Neuronal stem cell (in vitro differentiated cells): ENCODE measurements at regions not wholly inside any gene's neighbourhood (a gene's known extent, or its start where the extent isn't known, plus 50 kb on each side); places are given as distances from the start of the nearest gene placed in this dataset.

ENCODE experiments used
- DNase-seq: peaks from one replicate; pipeline ENCODE4 v3.0.0-alpha.2; 2013; ENCODE audit warnings: low spot score
- H2AFZ ChIP-seq: one replicate; pipeline ENCODE4 v1.6.1; 2013; ENCODE audit warnings: mild to moderate bottlenecking, low read length, inconsistent platforms
- H2AK5ac ChIP-seq: 2 replicates; pipeline ENCODE4 v1.6.1; 2013; ENCODE audit warnings: low read depth, mild to moderate bottlenecking, inconsistent platforms, low read length, moderate library complexity, mixed read lengths
- H2BK120ac ChIP-seq: 2 replicates; pipeline ENCODE4 v1.6.1; 2013; ENCODE audit warnings: low read depth, mild to moderate bottlenecking, inconsistent platforms, low read length, moderate library complexity, mixed read lengths
- H2BK12ac ChIP-seq: one replicate; pipeline ENCODE4 v1.6.1; 2013; ENCODE audit warnings: low read length, inconsistent platforms
- H2BK15ac ChIP-seq: 2 replicates; pipeline ENCODE4 v1.6.1; 2013; ENCODE audit warnings: mild to moderate bottlenecking, low read length, inconsistent platforms, mixed read lengths
- H2BK5ac ChIP-seq: one replicate; pipeline ENCODE4 v1.6.1; 2013; ENCODE audit warnings: inconsistent platforms, mild to moderate bottlenecking, low read length, moderate library complexity
- H3K14ac ChIP-seq: one replicate; pipeline ENCODE4 v1.6.1; 2013; ENCODE audit warnings: low read length, inconsistent platforms
- H3K18ac ChIP-seq: 2 replicates; pipeline ENCODE4 v1.6.1; 2013; ENCODE audit warnings: low read length, inconsistent platforms
- H3K23ac ChIP-seq: 2 replicates; pipeline ENCODE4 v1.6.1; 2013; ENCODE audit warnings: low read depth, mild to moderate bottlenecking, mixed read lengths, low read length, inconsistent platforms; ENCODE audit not compliant: poor library complexity
- H3K27ac ChIP-seq: replicated peaks from 3 replicates; pipeline ENCODE4 v1.5.1; 2013; ENCODE audit warnings: low read length, inconsistent platforms
- H3K27me3 ChIP-seq, 3 experiments: 2 replicates each; pipeline ENCODE4 v1.6.1; 2013; ENCODE audit warnings: low read length in 3 of 3, mild to moderate bottlenecking in 2 of 3, inconsistent platforms in 1 of 3, low read depth in 1 of 3, mixed read lengths in 1 of 3, moderate library complexity in 1 of 3; ENCODE audit not compliant: control insufficient read depth in 3 of 3, insufficient read depth in 3 of 3
- H3K36me3 ChIP-seq, 2 donors: replicated peaks in 1 of 2; 2 replicates each; pipeline ENCODE4 v1.6.1; 2013; ENCODE audit warnings: low read length in 2 of 2; ENCODE audit not compliant: control insufficient read depth in 2 of 2, insufficient read depth in 2 of 2
- H3K4ac ChIP-seq: 2 replicates; pipeline ENCODE4 v1.6.1; 2013; ENCODE audit warnings: inconsistent platforms, mild to moderate bottlenecking, low read length, moderate library complexity
- H3K4me1 ChIP-seq, 2 donors: 1 replicate in 1 of 2; 2 replicates in 1 of 2; pipeline ENCODE4 v1.6.1; 2013; ENCODE audit warnings: low read length in 2 of 2, low read depth in 1 of 2; ENCODE audit not compliant: control insufficient read depth in 2 of 2, insufficient read depth in 1 of 2
- H3K4me2 ChIP-seq: one replicate; pipeline ENCODE4 v1.6.1; 2013; ENCODE audit warnings: mild to moderate bottlenecking, low read length, inconsistent platforms; ENCODE audit not compliant: insufficient read depth, poor library complexity, severe bottlenecking
- H3K4me3 ChIP-seq, 2 donors: 2 replicates each; pipeline ENCODE4 v1.5.1; 2013; ENCODE audit warnings: low read length in 2 of 2, mild to moderate bottlenecking in 2 of 2, inconsistent platforms in 1 of 2, moderate library complexity in 1 of 2
- H3K79me1 ChIP-seq: one replicate; pipeline ENCODE4 v1.6.1; 2013; ENCODE audit warnings: low read depth, mild to moderate bottlenecking, inconsistent platforms, low read length, moderate library complexity
- H3K9ac ChIP-seq: one replicate; pipeline ENCODE4 v1.6.1; 2013; ENCODE audit warnings: mild to moderate bottlenecking, low read depth, low read length, inconsistent platforms; ENCODE audit not compliant: poor library complexity
- H3K9me3 ChIP-seq, 2 donors: replicated peaks in 1 of 2; 2 replicates each; pipeline versions ENCODE3 to v1.6.1; 2013; ENCODE audit warnings: low read length in 2 of 2, mild to moderate bottlenecking in 2 of 2, inconsistent platforms in 1 of 2, low read depth in 1 of 2, mixed read lengths in 1 of 2, moderate library complexity in 1 of 2; ENCODE audit not compliant: control insufficient read depth in 2 of 2, insufficient read depth in 1 of 2
- H4K8ac ChIP-seq: one replicate; pipeline ENCODE4 v1.6.1; 2013; ENCODE audit warnings: low read depth, mild to moderate bottlenecking, inconsistent platforms, low read length, moderate library complexity
- H4K91ac ChIP-seq: one replicate; pipeline ENCODE4 v1.6.1; 2013; ENCODE audit warnings: low read length, low read depth, mild to moderate bottlenecking, inconsistent platforms; ENCODE audit not compliant: poor library complexity
- WGBS, 2 donors: extraction: QIAGEN DNeasy Blood & Tissue Kit; methylation state at CpG; one replicate each; pipeline ENCODE4 v1.1.7; 2013; ENCODE audit warnings: missing lambda C conversion rate in 2 of 2, mixed read lengths in 1 of 2; ENCODE audit not compliant: insufficient read length in 2 of 2, insufficient replicate concordance in 1 of 2; ENCODE audit errors: extremely low coverage in 2 of 2; 5-methylcytosine and 5-hydroxymethylcytosine counted together

- DNase-seq: no peak
- H2BK5ac ChIP-seq: no peak overlapping the region
- H4K91ac ChIP-seq: no peak overlapping the region
- no CpG with 5 or more reads among the region's 2 CpGs for WGBS, 2 donors
- no peak overlapping the region for H2AFZ ChIP-seq
- H3K23ac ChIP-seq: no peak overlapping the region
- no peak overlapping the region for H3K27ac ChIP-seq
- no peak overlapping the region for H4K8ac ChIP-seq
- H3K4ac ChIP-seq: no peak overlapping the region
- H2BK120ac ChIP-seq: no peak overlapping the region
- H3K79me1 ChIP-seq: no peaks in the 10 kb centered on the region
- no peak overlapping the region for H2AK5ac ChIP-seq
- H2BK15ac ChIP-seq: no peak overlapping the region
- no peak overlapping the region for H3K9ac ChIP-seq
- H3K4me3 ChIP-seq: no peak overlapping the region
- H3K4me2 ChIP-seq: no peak overlapping the region
- H3K18ac ChIP-seq: no peak overlapping the region
- H3K9me3 ChIP-seq: no peaks in the 10 kb centered on the region
- no peaks in the 10 kb centered on the region for H3K27me3 ChIP-seq
- H2BK12ac ChIP-seq: no peak overlapping the region
- H3K14ac ChIP-seq: no peak overlapping the region
- no peaks in the 10 kb centered on the region for H3K4me1 ChIP-seq
- no peaks in the 10 kb centered on the region for H3K36me3 ChIP-seq
Observed at GRCh38 chr2:149806651-149807050, 219.1 kb upstream of the MMADHC start.

- H3K36me3 ChIP-seq: no peaks in the 10 kb centered on the region
- H3K27ac ChIP-seq: peak overlapping the region; percentile 79
- no peak overlapping the region for H4K91ac ChIP-seq
- no peak overlapping the region for H3K4me3 ChIP-seq
- DNase-seq: peak; percentile 30
- no peak overlapping the region for H2AK5ac ChIP-seq
- H3K14ac ChIP-seq: no peak overlapping the region
- H3K4me2 ChIP-seq: no peak overlapping the region
- H3K9ac ChIP-seq: no peak overlapping the region
- H2AFZ ChIP-seq: peak overlapping the region; percentile 81
- no peaks in the 10 kb centered on the region for H3K27me3 ChIP-seq
- H2BK5ac ChIP-seq: no peak overlapping the region
- H2BK120ac ChIP-seq: no peak overlapping the region
- no CpG with 5 or more reads among the region's 7 CpGs for WGBS, 2 donors
- no peak overlapping the region for H3K18ac ChIP-seq
- peaks cover 4 to 7% of the 10 kb centered on the region in 2 donors for H3K4me1 ChIP-seq
- H4K8ac ChIP-seq: no peak overlapping the region
- H3K23ac ChIP-seq: no peak overlapping the region
- peaks cover 0 to 5% of the 10 kb centered on the region in 2 donors for H3K9me3 ChIP-seq
- H3K4ac ChIP-seq: no peak overlapping the region
- H2BK12ac ChIP-seq: no peak overlapping the region
- H2BK15ac ChIP-seq: no peak overlapping the region
- no peaks in the 10 kb centered on the region for H3K79me1 ChIP-seq
Observed at GRCh38 chr2:149800624-149801542, 213.3 kb upstream of the MMADHC start.

- Histone ChIP-seq H2BK120ac (no peak overlapping the region), H3K27me3 (no peaks in the 10 kb centered on the region), H2AFZ (no peak overlapping the region), H2BK12ac (no peak overlapping the region), H3K4me3 (no peak overlapping the region), H3K4me1 (peaks cover 4 to 7% of the 10 kb centered on the region in 2 donors), H3K27ac (no peak overlapping the region), H2BK5ac (no peak overlapping the region), H2BK15ac (no peak overlapping the region), H3K23ac (no peak overlapping the region), H3K18ac (no peak overlapping the region), H3K36me3 (no peaks in the 10 kb centered on the region), H4K8ac (no peak overlapping the region), H3K4ac (no peak overlapping the region), H3K9ac (no peak overlapping the region), H3K14ac (no peak overlapping the region), H3K9me3 (peaks cover 0 to 5% of the 10 kb centered on the region in 2 donors), H2AK5ac (no peak overlapping the region), H3K79me1 (no peaks in the 10 kb centered on the region), H4K91ac (no peak overlapping the region), H3K4me2 (no peak overlapping the region)
- WGBS, 2 donors: no CpG with 5 or more reads among the region's 6 CpGs
- DNase-seq: peak; percentile 11
Observed at GRCh38 chr2:149799013-149799705, 211.6 kb upstream of the MMADHC start.

- Histone ChIP-seq H3K4me1 (peaks cover 4 to 7% of the 10 kb centered on the region in 2 donors), H3K18ac (no peak overlapping the region), H3K14ac (no peak overlapping the region), H2BK15ac (no peak overlapping the region), H3K27ac (no peak overlapping the region), H3K4me3 (no peak overlapping the region), H2BK120ac (no peak overlapping the region), H3K4ac (no peak overlapping the region), H3K4me2 (no peak overlapping the region), H4K8ac (no peak overlapping the region), H3K23ac (no peak overlapping the region), H3K9me3 (peaks cover 0 to 5% of the 10 kb centered on the region in 2 donors), H2BK12ac (no peak overlapping the region), H2AK5ac (no peak overlapping the region), H3K9ac (no peak overlapping the region), H2AFZ (no peak overlapping the region), H3K27me3 (no peaks in the 10 kb centered on the region), H2BK5ac (no peak overlapping the region), H3K36me3 (no peaks in the 10 kb centered on the region), H4K91ac (no peak overlapping the region), H3K79me1 (no peaks in the 10 kb centered on the region)
- DNase-seq: no peak
- no CpG with 5 or more reads among the region's 1 CpG for WGBS, 2 donors
Observed at GRCh38 chr2:149797030-149797429, 209.5 kb upstream of the MMADHC start.
